ENCODE measurements at regions not wholly inside any gene's neighbourhood (a gene's known extent, or its start where the extent isn't known, plus 50 kb on each side); places are given as distances from the start of the nearest gene placed in this dataset.

- Mint-ChIP-seq H3K4me1 (ENCODE audit: low read depth) (no peaks in the 10 kb centered on the region), H3K4me3 (no peak overlapping the region), H3K9me3 (no peaks in the 10 kb centered on the region), H3K36me3 (ENCODE audit: low read depth) (no peaks in the 10 kb centered on the region), H3K27me3 (peaks cover 11% of the 10 kb centered on the region), H3K27ac (no peak overlapping the region)
- no peak for DNase-seq
Observed at GRCh38 chr14:97283841-97284240, 486.7 kb downstream of the VRK1 start.

- H3K27ac Mint-ChIP-seq: no peak overlapping the region
- no peaks in the 10 kb centered on the region for H3K9me3 Mint-ChIP-seq
- H3K27me3 Mint-ChIP-seq: peaks cover 13% of the 10 kb centered on the region
- no peak overlapping the region for H3K4me3 Mint-ChIP-seq
- no peaks in the 10 kb centered on the region for H3K36me3 Mint-ChIP-seq (ENCODE audit: low read depth)
- no peak for DNase-seq
- H3K4me1 Mint-ChIP-seq (ENCODE audit: low read depth): peaks cover 16% of the 10 kb centered on the region
Observed at GRCh38 chr14:97287956-97288355, 490.8 kb downstream of the VRK1 start.

DNA sequence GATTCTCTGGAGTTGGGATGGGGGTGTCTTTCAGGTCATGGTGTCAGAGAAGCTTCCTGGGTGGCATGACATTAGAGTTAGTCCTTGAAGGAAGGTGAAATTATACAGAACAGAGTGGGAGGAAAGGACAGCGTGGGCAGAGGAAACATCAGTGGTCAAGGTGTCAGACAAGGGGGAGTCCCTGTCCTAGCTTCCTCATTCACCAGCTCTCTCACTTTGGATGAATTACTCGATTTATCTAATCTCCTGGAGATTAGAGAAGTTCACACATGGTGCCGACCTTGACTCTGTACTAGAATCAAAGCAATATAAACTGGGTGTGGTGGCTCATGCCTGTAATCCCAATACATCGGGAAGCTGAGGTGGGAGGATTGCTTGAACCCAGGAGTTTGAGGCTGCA is 492.9 kb downstream of the VRK1 start:
- H3K4me1 Mint-ChIP-seq (ENCODE audit: low read depth): peaks cover 16% of the 10 kb centered on the region
- no peaks in the 10 kb centered on the region for H3K36me3 Mint-ChIP-seq (ENCODE audit: low read depth)
- DNase-seq: no peak
- H3K27me3 Mint-ChIP-seq: peaks cover 11% of the 10 kb centered on the region
- H3K27ac Mint-ChIP-seq: no peak overlapping the region
- no peaks in the 10 kb centered on the region for H3K9me3 Mint-ChIP-seq
- no peak overlapping the region for H3K4me3 Mint-ChIP-seq

DNA sequence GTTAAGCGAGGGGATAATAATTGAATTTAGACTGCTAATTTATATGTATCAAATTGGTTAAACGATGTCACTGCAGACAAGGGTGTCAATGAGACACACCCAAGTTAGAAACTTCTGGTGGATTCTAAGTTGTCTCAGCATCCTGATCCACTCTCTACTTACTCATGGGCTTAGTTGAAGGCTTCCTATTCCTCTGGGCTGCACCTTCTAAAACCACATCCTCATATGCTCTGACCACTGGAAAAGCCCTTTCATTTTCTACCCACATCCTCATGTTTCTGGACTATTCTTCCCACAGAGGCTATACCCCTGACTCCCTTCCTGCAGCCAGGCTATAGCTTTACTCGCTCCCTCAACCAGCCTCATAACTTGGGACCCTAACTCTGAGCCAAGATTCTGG is 493.8 kb downstream of the VRK1 start:
- DNase-seq: no peak
- peaks cover 16% of the 10 kb centered on the region for H3K4me1 Mint-ChIP-seq (ENCODE audit: low read depth)
- peaks cover 11% of the 10 kb centered on the region for H3K27me3 Mint-ChIP-seq
- H3K9me3 Mint-ChIP-seq: no peaks in the 10 kb centered on the region
- no peak overlapping the region for H3K27ac Mint-ChIP-seq
- no peak overlapping the region for H3K4me3 Mint-ChIP-seq
- no peaks in the 10 kb centered on the region for H3K36me3 Mint-ChIP-seq (ENCODE audit: low read depth)

GRCh38 chr14:97293659-97294058 is 496.5 kb downstream of the VRK1 start:
- no peaks in the 10 kb centered on the region for H3K36me3 Mint-ChIP-seq (ENCODE audit: low read depth)
- peaks cover 9% of the 10 kb centered on the region for H3K27me3 Mint-ChIP-seq
- H3K4me1 Mint-ChIP-seq (ENCODE audit: low read depth): peaks cover 19% of the 10 kb centered on the region
- no peak overlapping the region for H3K27ac Mint-ChIP-seq
- DNase-seq: no peak
- no peak overlapping the region for H3K4me3 Mint-ChIP-seq
- no peaks in the 10 kb centered on the region for H3K9me3 Mint-ChIP-seq

DNA sequence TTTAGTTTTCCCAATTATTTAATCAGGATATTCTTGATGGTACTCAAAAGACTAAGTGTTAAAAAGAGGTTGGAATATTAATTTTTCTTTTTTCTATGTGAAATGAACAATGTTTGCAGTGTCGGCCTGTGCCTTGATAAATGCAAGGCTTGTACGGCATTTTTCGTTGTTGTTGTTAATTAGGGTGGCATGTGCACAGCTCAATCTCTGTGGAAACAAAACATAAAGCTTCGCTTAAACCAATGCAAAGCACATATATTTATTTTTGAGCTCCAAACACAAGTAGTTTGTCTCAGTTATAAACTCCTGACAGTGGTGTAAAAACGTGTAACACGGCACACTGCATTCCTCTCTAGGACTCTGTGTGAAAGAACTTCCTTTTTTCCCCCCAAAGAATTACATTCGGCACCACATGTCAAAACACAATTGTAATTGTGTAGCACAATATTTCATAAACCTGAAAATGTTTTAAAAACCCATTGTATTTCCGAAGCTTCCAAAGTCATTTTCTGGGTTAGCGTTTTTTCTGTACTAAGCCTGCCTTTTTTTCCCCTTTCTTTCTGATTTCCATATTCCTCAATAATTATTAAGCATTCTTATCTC is 498.0 kb downstream of the VRK1 start:
- H3K4me1 Mint-ChIP-seq (ENCODE audit: low read depth): peaks cover 24% of the 10 kb centered on the region
- no peaks in the 10 kb centered on the region for H3K9me3 Mint-ChIP-seq
- no peaks in the 10 kb centered on the region for H3K36me3 Mint-ChIP-seq (ENCODE audit: low read depth)
- DNase-seq: no peak
- H3K4me3 Mint-ChIP-seq: no peak overlapping the region
- H3K27me3 Mint-ChIP-seq: peaks cover 5% of the 10 kb centered on the region
- H3K27ac Mint-ChIP-seq: no peak overlapping the region

GRCh38 chr14:97296176-97296575 is 499.0 kb downstream of the VRK1 start:
- H3K27me3 Mint-ChIP-seq: peaks cover 5% of the 10 kb centered on the region

GRCh38 chr14:97297100-97297499 is 499.9 kb downstream of the VRK1 start:
- H3K27ac Mint-ChIP-seq: no peak overlapping the region
- peaks cover 5% of the 10 kb centered on the region for H3K27me3 Mint-ChIP-seq

More at GRCh38 chr14:97296176-97296575, 499.0 kb downstream of the VRK1 start:
- Mint-ChIP-seq H3K4me1 (ENCODE audit: low read depth) (peaks cover 16% of the 10 kb centered on the region), H3K9me3 (no peaks in the 10 kb centered on the region), H3K36me3 (ENCODE audit: low read depth) (no peaks in the 10 kb centered on the region), H3K4me3 (no peak overlapping the region), H3K27ac (no peak overlapping the region)
- no peak for DNase-seq

GRCh38 chr14:97298331-97298730 is 501.1 kb downstream of the VRK1 start:
- Mint-ChIP-seq H3K9me3 (no peaks in the 10 kb centered on the region), H3K36me3 (ENCODE audit: low read depth) (no peaks in the 10 kb centered on the region), H3K27ac (no peak overlapping the region), H3K4me3 (no peak overlapping the region), H3K4me1 (ENCODE audit: low read depth) (peaks cover 13% of the 10 kb centered on the region), H3K27me3 (peaks cover 5% of the 10 kb centered on the region)
- DNase-seq: no peak

More at GRCh38 chr14:97297100-97297499, 499.9 kb downstream of the VRK1 start:
- Mint-ChIP-seq H3K4me1 (ENCODE audit: low read depth) (peaks cover 13% of the 10 kb centered on the region), H3K4me3 (no peak overlapping the region), H3K9me3 (no peaks in the 10 kb centered on the region), H3K36me3 (ENCODE audit: low read depth) (no peaks in the 10 kb centered on the region)
- no peak for DNase-seq

- Mint-ChIP-seq H3K27me3 (peaks cover 5% of the 10 kb centered on the region), H3K36me3 (ENCODE audit: low read depth) (no peaks in the 10 kb centered on the region), H3K27ac (no peak overlapping the region), H3K4me1 (ENCODE audit: low read depth) (peaks cover 13% of the 10 kb centered on the region), H3K4me3 (no peak overlapping the region), H3K9me3 (no peaks in the 10 kb centered on the region)
- DNase-seq: no peak
Observed at GRCh38 chr14:97298736-97299135, 501.6 kb downstream of the VRK1 start.

DNA sequence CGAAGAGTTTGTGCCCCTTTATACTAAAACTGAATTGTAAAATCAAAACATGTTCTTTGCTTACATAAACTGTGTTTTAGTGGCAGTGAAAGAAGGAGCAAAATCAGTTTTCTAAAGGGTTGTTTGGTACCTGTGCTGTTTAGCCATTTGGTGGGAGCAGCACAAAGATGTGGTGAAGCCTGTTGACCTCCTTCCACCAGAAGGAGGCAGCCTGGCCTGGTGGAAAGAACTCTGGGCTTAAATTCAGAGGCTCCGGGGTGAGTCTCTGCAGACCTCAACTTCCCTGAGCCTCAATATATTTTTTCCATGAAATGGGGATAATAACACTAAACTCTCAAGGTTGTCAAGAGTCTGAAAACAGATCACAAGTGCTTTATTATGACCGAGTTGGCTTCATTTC is 502.5 kb downstream of the VRK1 start:
- Mint-ChIP-seq H3K4me3 (no peak overlapping the region), H3K27ac (no peak overlapping the region), H3K4me1 (ENCODE audit: low read depth) (peaks cover 13% of the 10 kb centered on the region), H3K27me3 (peaks cover 5% of the 10 kb centered on the region), H3K9me3 (no peaks in the 10 kb centered on the region), H3K36me3 (ENCODE audit: low read depth) (no peaks in the 10 kb centered on the region)
- DNase-seq: no peak

GRCh38 chr14:97301931-97302559 is 504.9 kb downstream of the VRK1 start:
- Mint-ChIP-seq H3K36me3 (ENCODE audit: low read depth) (no peaks in the 10 kb centered on the region), H3K9me3 (no peaks in the 10 kb centered on the region), H3K27ac (no peak overlapping the region), H3K4me3 (no peak overlapping the region), H3K4me1 (ENCODE audit: low read depth) (peaks cover 28% of the 10 kb centered on the region), H3K27me3 (peaks cover 3% of the 10 kb centered on the region)
- DNase-seq: no peak

DNA sequence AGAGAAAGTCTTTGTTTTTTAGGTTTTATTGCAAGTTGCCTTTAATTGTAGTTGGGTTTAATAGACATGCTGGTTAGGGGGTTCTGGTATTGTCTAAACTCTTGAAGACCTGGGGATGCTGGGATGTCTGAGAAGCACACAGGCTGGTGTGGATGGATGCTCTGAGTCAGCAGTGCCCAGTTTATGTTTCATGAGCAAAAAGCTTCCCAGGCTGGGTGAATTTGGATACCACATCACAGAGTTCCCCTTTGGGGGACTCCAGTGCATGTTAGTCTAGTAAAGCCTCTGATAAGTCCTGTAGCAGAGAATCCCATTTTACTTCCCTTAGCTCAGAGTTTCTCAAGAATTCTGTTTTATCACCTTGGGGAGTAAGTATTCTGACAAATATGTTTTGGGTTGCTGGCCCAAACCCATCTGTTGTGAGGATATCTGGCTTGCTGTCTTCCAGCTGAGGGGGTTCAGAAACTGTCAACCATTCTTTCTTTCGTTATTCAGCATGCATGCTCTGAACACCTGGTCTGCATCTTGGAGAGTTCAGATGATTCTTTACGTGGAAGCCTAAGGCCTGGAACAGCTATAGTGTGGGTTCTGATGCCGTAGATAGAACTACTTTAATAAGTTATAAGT is 509.1 kb downstream of the VRK1 start:
- Mint-ChIP-seq H3K27ac (peak overlapping the region; percentile 87), H3K27me3 (no peaks in the 10 kb centered on the region), H3K4me3 (no peak overlapping the region), H3K36me3 (ENCODE audit: low read depth) (no peaks in the 10 kb centered on the region), H3K9me3 (no peaks in the 10 kb centered on the region), H3K4me1 (ENCODE audit: low read depth) (peaks cover 31% of the 10 kb centered on the region)
- no peak for DNase-seq

DNA sequence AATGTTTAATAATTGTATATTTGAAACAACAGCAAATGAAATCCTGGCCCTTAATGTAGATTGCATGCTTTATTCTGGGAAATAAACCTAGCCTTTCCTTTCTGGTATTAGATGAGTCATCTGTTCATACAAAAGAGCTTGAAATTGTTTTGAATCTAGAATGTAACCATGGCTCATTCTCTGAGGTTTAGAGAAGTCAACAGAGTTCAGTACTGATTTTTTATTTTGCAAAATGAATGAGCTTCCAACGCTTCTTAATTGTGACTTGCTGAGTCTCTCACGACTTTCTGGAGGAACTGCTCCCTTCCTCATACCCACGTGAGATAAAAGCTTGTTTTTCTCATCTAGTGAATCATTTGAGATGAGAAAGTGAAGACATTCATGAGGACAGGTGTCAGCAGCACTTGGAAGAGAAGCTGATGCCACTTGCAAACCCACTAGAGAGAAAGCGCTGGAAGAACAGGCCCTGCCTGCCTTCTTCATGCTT is 509.6 kb downstream of the VRK1 start:
- H3K27ac Mint-ChIP-seq: peak overlapping the region; percentile 89
- no peak for DNase-seq
- peak overlapping the region; percentile 2 for H3K4me3 Mint-ChIP-seq
- H3K4me1 Mint-ChIP-seq (ENCODE audit: low read depth): peaks cover 35% of the 10 kb centered on the region
- no peaks in the 10 kb centered on the region for H3K27me3 Mint-ChIP-seq
- H3K36me3 Mint-ChIP-seq (ENCODE audit: low read depth): no peaks in the 10 kb centered on the region
- no peaks in the 10 kb centered on the region for H3K9me3 Mint-ChIP-seq

GRCh38 chr14:97311411-97311810 is 514.2 kb downstream of the VRK1 start:
- Mint-ChIP-seq H3K4me1 (ENCODE audit: low read depth) (peaks cover 29% of the 10 kb centered on the region), H3K4me3 (no peak overlapping the region), H3K27me3 (no peaks in the 10 kb centered on the region), H3K36me3 (ENCODE audit: low read depth) (no peaks in the 10 kb centered on the region), H3K27ac (no peak overlapping the region), H3K9me3 (no peaks in the 10 kb centered on the region)
- DNase-seq: no peak
